Mesenchymal stem cell (in vitro differentiated cells and primary cell): ENCODE measurements at regions not wholly inside any gene's neighbourhood (a gene's known extent, or its start where the extent isn't known, plus 50 kb on each side); places are given as distances from the start of the nearest gene placed in this dataset.
"Not testable (repeated sequence)": the region's sequence is repeated elsewhere in the genome, so short reads cannot be mapped to it uniquely, and the experiment has no call there.

Source experiments
- DNase-seq: peaks from one replicate; pipeline ENCODE4 v3.0.0-alpha.2; 2013
- H2AFZ ChIP-seq: one replicate; pipeline ENCODE4 v1.6.1; 2013; ENCODE audit warnings: low read depth, mild to moderate bottlenecking, control low read depth, inconsistent platforms, low read length, moderate library complexity
- H2AK5ac ChIP-seq: 2 replicates; pipeline ENCODE4 v1.6.1; 2013; ENCODE audit warnings: low read length, moderate library complexity, mild to moderate bottlenecking, inconsistent platforms; ENCODE audit not compliant: severe bottlenecking
- H2BK120ac ChIP-seq: one replicate; pipeline ENCODE4 v1.6.1; 2013; ENCODE audit warnings: low read depth, mild to moderate bottlenecking, inconsistent platforms, low read length, moderate library complexity
- H2BK12ac ChIP-seq, 2 experiments: one replicate each; pipeline ENCODE4 v1.6.1; 2013; ENCODE audit warnings: inconsistent platforms in 2 of 2, low read length in 2 of 2, mild to moderate bottlenecking in 2 of 2, moderate library complexity in 2 of 2, control low read depth in 1 of 2
- H2BK15ac ChIP-seq: one replicate; pipeline ENCODE4 v1.6.1; 2013; ENCODE audit warnings: mild to moderate bottlenecking, low read depth, inconsistent platforms; ENCODE audit not compliant: poor library complexity, severe bottlenecking
- H2BK5ac ChIP-seq: 2 replicates; pipeline ENCODE4 v1.6.1; 2013; ENCODE audit warnings: low read depth, mild to moderate bottlenecking, low read length, control low read depth, inconsistent platforms; ENCODE audit not compliant: poor library complexity, severe bottlenecking
- H3K14ac ChIP-seq, 2 experiments: one replicate each; pipeline ENCODE4 v1.6.1; 2013; ENCODE audit warnings: inconsistent platforms in 2 of 2, low read length in 2 of 2, control low read depth in 1 of 2, mild to moderate bottlenecking in 1 of 2, moderate library complexity in 1 of 2
- H3K18ac ChIP-seq, 2 experiments: one replicate each; pipeline ENCODE4 v1.6.1; 2013; ENCODE audit warnings: inconsistent platforms in 2 of 2, low read length in 2 of 2, control low read depth in 1 of 2, low read depth in 1 of 2, mild to moderate bottlenecking in 1 of 2
- H3K23ac ChIP-seq, 2 experiments: one replicate each; pipeline ENCODE4 v1.6.1; 2013; ENCODE audit warnings: inconsistent platforms in 2 of 2, low read length in 2 of 2, mild to moderate bottlenecking in 2 of 2, moderate library complexity in 2 of 2, control low read depth in 1 of 2
- H3K27ac ChIP-seq: 2 replicates; pipeline ENCODE4 v1.5.1; 2013; ENCODE audit warnings: mild to moderate bottlenecking, moderate library complexity, low read length, control low read depth, inconsistent platforms; ENCODE audit not compliant: poor library complexity, severe bottlenecking
- H3K27me3 ChIP-seq, 2 experiments: 2 replicates each; pipeline versions ENCODE4 v1.6.1 to v1.7.0; 2013; ENCODE audit warnings: low read length in 2 of 2, mild to moderate bottlenecking in 2 of 2, moderate library complexity in 2 of 2, control low read depth in 1 of 2, inconsistent platforms in 1 of 2; ENCODE audit not compliant: control insufficient read depth in 1 of 2, insufficient read depth in 1 of 2
- H3K36me3 ChIP-seq, 2 experiments: 2 replicates each; pipeline versions ENCODE4 v1.6.1 to v1.7.0; 2013; ENCODE audit warnings: low read length in 2 of 2, control low read depth in 1 of 2, inconsistent platforms in 1 of 2, low read depth in 1 of 2, mild to moderate bottlenecking in 1 of 2; ENCODE audit not compliant: insufficient read depth in 2 of 2, control insufficient read depth in 1 of 2
- H3K4ac ChIP-seq, 2 experiments: one replicate each; pipeline ENCODE4 v1.6.1; 2013; ENCODE audit warnings: inconsistent platforms in 2 of 2, low read length in 2 of 2, mild to moderate bottlenecking in 2 of 2, moderate library complexity in 2 of 2, control low read depth in 1 of 2, low read depth in 1 of 2
- H3K4me1 ChIP-seq: 2 replicates; pipeline ENCODE4 v1.6.1; 2013; ENCODE audit warnings: low read depth, low read length, control low read depth; ENCODE audit not compliant: control insufficient read depth, insufficient read depth
- H3K4me2 ChIP-seq: 2 replicates; pipeline ENCODE4 v1.6.1; 2013; ENCODE audit warnings: low read length, mild to moderate bottlenecking, inconsistent platforms; ENCODE audit not compliant: poor library complexity, severe bottlenecking
- H3K4me3 ChIP-seq, 2 experiments: 2 replicates each; pipeline versions ENCODE4 v1.5.1 to v1.7.0; 2013; ENCODE audit warnings: low read length in 2 of 2, mild to moderate bottlenecking in 2 of 2, control low read depth in 1 of 2, low read depth in 1 of 2; ENCODE audit not compliant: insufficient read depth in 1 of 2
- H3K79me1 ChIP-seq: replicated peaks from 2 replicates; pipeline ENCODE4 v1.6.1; 2013; ENCODE audit warnings: mild to moderate bottlenecking, control low read depth, low read length, inconsistent platforms; ENCODE audit not compliant: poor library complexity, severe bottlenecking
- H3K9ac ChIP-seq: 2 replicates; pipeline ENCODE4 v1.7.0; 2013; ENCODE audit warnings: mild to moderate bottlenecking, low read length, moderate library complexity
- H3K9me3 ChIP-seq: 2 replicates; pipeline ENCODE4 v1.7.0; 2013; ENCODE audit warnings: mild to moderate bottlenecking, low read length; ENCODE audit not compliant: control insufficient read depth
- H4K8ac ChIP-seq: one replicate; pipeline ENCODE4 v1.6.1; 2013; ENCODE audit warnings: inconsistent platforms, mild to moderate bottlenecking, low read length, moderate library complexity
- H4K91ac ChIP-seq: one replicate; pipeline ENCODE4 v1.6.1; 2013; ENCODE audit warnings: mild to moderate bottlenecking, low read length, inconsistent platforms
- WGBS: methylation state at CpG from one replicate; pipeline ENCODE4 v1.1.7; 2013; ENCODE audit warnings: mixed read lengths; 5-methylcytosine and 5-hydroxymethylcytosine counted together

- H2AFZ ChIP-seq, H3K18ac ChIP-seq, H4K91ac ChIP-seq, H2BK12ac ChIP-seq, H3K27me3 ChIP-seq, H3K23ac ChIP-seq, H3K36me3 ChIP-seq, H3K4me1 ChIP-seq, H3K27ac ChIP-seq, H3K79me1 ChIP-seq, H2AK5ac ChIP-seq, H2BK5ac ChIP-seq, H3K4me3 ChIP-seq, H3K4ac ChIP-seq, H2BK120ac ChIP-seq, DNase-seq, H4K8ac ChIP-seq, H3K4me2 ChIP-seq, H3K9ac ChIP-seq, H2BK15ac ChIP-seq, H3K14ac ChIP-seq: not testable (repeated sequence)
- 89% methylated on average over 5 of the region's 6 CpGs for WGBS
- peaks cover 13% of the 10 kb centered on the region for H3K9me3 ChIP-seq
Observed at GRCh38 chr3:103564116-103564515, 1129.3 kb downstream of the ZPLD1 start.

GRCh38 chr3:103585809-103586208 lies 1151.0 kb downstream of the ZPLD1 start:
- no peak overlapping the region for H4K91ac ChIP-seq

GRCh38 chr3:103589770-103590169 lies 1155.0 kb downstream of the ZPLD1 start:
- Histone ChIP-seq H2BK5ac (no peak overlapping the region), H4K8ac (no peak overlapping the region), H3K23ac (no peak overlapping the region), H3K4me3 (no peak overlapping the region), H3K79me1 (no peaks in the 10 kb centered on the region), H3K9me3 (no peaks in the 10 kb centered on the region), H3K9ac (no peak overlapping the region), H4K91ac (no peak overlapping the region), H2BK120ac (no peak overlapping the region), H3K4ac (no peak overlapping the region), H3K4me1 (no peaks in the 10 kb centered on the region), H3K4me2 (no peak overlapping the region), H3K27ac (no peak overlapping the region), H3K27me3 (no peaks in the 10 kb centered on the region), H2BK15ac (no peak overlapping the region), H2AK5ac (no peak overlapping the region), H2BK12ac (no peak overlapping the region), H3K18ac (no peak overlapping the region), H3K14ac (no peak overlapping the region), H3K36me3 (no peaks in the 10 kb centered on the region), H2AFZ (no peak overlapping the region)
- DNase-seq = no peak
- no CpG with 5 or more reads among the region's 2 CpGs for WGBS

More at GRCh38 chr3:103585809-103586208, 1151.0 kb downstream of the ZPLD1 start:
- H4K8ac ChIP-seq = no peak overlapping the region
- H3K27ac ChIP-seq = no peak overlapping the region
- no peak overlapping the region for H3K18ac ChIP-seq
- H2BK5ac ChIP-seq = no peak overlapping the region
- H3K79me1 ChIP-seq = no peaks in the 10 kb centered on the region
- H3K9me3 ChIP-seq = no peaks in the 10 kb centered on the region
- H2AK5ac ChIP-seq = no peak overlapping the region
- WGBS = 80% methylated on average over 2 of the region's 4 CpGs
- H3K4me3 ChIP-seq = no peak overlapping the region
- no peak overlapping the region for H3K14ac ChIP-seq
- H3K4ac ChIP-seq = no peak overlapping the region
- no peak overlapping the region for H2AFZ ChIP-seq
- H3K4me2 ChIP-seq = no peak overlapping the region
- no peak overlapping the region for H2BK15ac ChIP-seq
- H3K27me3 ChIP-seq = no peaks in the 10 kb centered on the region
- no peaks in the 10 kb centered on the region for H3K36me3 ChIP-seq
- H2BK12ac ChIP-seq = no peak overlapping the region
- H3K23ac ChIP-seq = no peak overlapping the region
- no peak overlapping the region for H2BK120ac ChIP-seq
- H3K9ac ChIP-seq = no peak overlapping the region
- DNase-seq = no peak
- no peaks in the 10 kb centered on the region for H3K4me1 ChIP-seq

GRCh38 chr3:103600844-103601243 lies 1166.0 kb downstream of the ZPLD1 start:
- Histone ChIP-seq H2BK15ac (no peak overlapping the region), H3K18ac (no peak overlapping the region), H4K8ac (no peak overlapping the region), H3K4me1 (no peaks in the 10 kb centered on the region), H3K23ac (no peak overlapping the region), H2AK5ac (no peak overlapping the region), H2BK120ac (no peak overlapping the region), H3K36me3 (no peaks in the 10 kb centered on the region), H4K91ac (no peak overlapping the region), H3K4me3 (no peak overlapping the region), H3K9me3 (peaks cover 8% of the 10 kb centered on the region), H2AFZ (no peak overlapping the region), H3K79me1 (no peaks in the 10 kb centered on the region), H3K4me2 (no peak overlapping the region), H3K27ac (no peak overlapping the region), H2BK12ac (no peak overlapping the region), H3K9ac (no peak overlapping the region), H3K14ac (no peak overlapping the region), H2BK5ac (no peak overlapping the region), H3K27me3 (no peaks in the 10 kb centered on the region), H3K4ac (no peak overlapping the region)
- 90% methylated on average over 1 of the region's 1 CpG for WGBS
- DNase-seq = no peak
